Lower leg skin (tissue), 4 donors: ENCODE measurements at regions not wholly inside any gene's neighbourhood (a gene's known extent, or its start where the extent isn't known, plus 50 kb on each side); places are given as distances from the start of the nearest gene placed in this dataset.

Experiments
- DNase-seq, 2 donors: peaks; one replicate each; pipeline ENCODE4 v3.0.0-alpha.2; 2019; ENCODE audit warnings: low spot score in 2 of 2
- H3K4me3 ChIP-seq: fragments of 200-600 bp; sonication (generic); 2 replicates; pipeline ENCODE4 v1.5.1; 2017; ENCODE audit warnings: mild to moderate bottlenecking, low read depth; ENCODE audit not compliant: poor library complexity, severe bottlenecking
- POLR2A ChIP-seq, 2 donors: fragments of 450-650 bp; IDR thresholded peaks; one replicate each; pipeline ENCODE4 v1.6.1; 2016 to 2017; ENCODE audit warnings: antibody characterized with exemption in 2 of 2, mild to moderate bottlenecking in 1 of 2, moderate library complexity in 1 of 2
- WGBS, 2 donors: methylation state at CpG; one replicate each; pipeline ENCODE4 v1.1.5; 2018; 5-methylcytosine and 5-hydroxymethylcytosine counted together
- intact Hi-C: fragments of 100-400 bp; cut with DNase I; formaldehyde crosslinking; loops from one replicate; pipeline ENCODE4 v1.15.0; 2023; ENCODE audit warnings: low total_unique reads
- TF ChIP-seq, protein P1 (sequence below), 3 donors: fragments of 450-650 bp; IDR thresholded peaks; one replicate each; pipeline ENCODE4 v1.5.1; 2016; ENCODE audit warnings: antibody characterized with exemption in 3 of 3, mild to moderate bottlenecking in 3 of 3, moderate library complexity in 2 of 3

- intact Hi-C loops: no loop called here
- no peak for TF ChIP-seq POLR2A (IDR thresholded peaks at IDR 0.05)
- TF ChIP-seq, protein P1, sequence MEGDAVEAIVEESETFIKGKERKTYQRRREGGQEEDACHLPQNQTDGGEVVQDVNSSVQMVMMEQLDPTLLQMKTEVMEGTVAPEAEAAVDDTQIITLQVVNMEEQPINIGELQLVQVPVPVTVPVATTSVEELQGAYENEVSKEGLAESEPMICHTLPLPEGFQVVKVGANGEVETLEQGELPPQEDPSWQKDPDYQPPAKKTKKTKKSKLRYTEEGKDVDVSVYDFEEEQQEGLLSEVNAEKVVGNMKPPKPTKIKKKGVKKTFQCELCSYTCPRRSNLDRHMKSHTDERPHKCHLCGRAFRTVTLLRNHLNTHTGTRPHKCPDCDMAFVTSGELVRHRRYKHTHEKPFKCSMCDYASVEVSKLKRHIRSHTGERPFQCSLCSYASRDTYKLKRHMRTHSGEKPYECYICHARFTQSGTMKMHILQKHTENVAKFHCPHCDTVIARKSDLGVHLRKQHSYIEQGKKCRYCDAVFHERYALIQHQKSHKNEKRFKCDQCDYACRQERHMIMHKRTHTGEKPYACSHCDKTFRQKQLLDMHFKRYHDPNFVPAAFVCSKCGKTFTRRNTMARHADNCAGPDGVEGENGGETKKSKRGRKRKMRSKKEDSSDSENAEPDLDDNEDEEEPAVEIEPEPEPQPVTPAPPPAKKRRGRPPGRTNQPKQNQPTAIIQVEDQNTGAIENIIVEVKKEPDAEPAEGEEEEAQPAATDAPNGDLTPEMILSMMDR (IDR thresholded peaks at IDR 0.05): no peak
- DNase-seq: no peak
- H3K4me3 ChIP-seq: no peak overlapping the region
- 90% methylated on average over 2 of the region's 2 CpGs for WGBS, 2 donors
These were observed 292.1 kb upstream of the RGS18 start for GRCh38 chr1:191866155-191866554.

GRCh38 chr1:191869790-191870312, 288.4 kb upstream of the RGS18 start:
- H3K4me3 ChIP-seq: no peak overlapping the region
- DNase-seq: no peak
- intact Hi-C loops: no loop called here
- TF ChIP-seq POLR2A (IDR thresholded peaks at IDR 0.05): no peak
- TF ChIP-seq, protein P1 (IDR thresholded peaks at IDR 0.05): no peak
- 81 to 84% methylated on average over 3 of the region's 3 CpGs for WGBS, 2 donors

GRCh38 chr1:191870490-191870889, 287.8 kb upstream of the RGS18 start:
- no peak for DNase-seq
- no peak overlapping the region for H3K4me3 ChIP-seq
- no peak for TF ChIP-seq POLR2A (IDR thresholded peaks at IDR 0.05)
- TF ChIP-seq, protein P1 (IDR thresholded peaks at IDR 0.05): no peak
- 90 to 92% methylated on average over 3 of the region's 3 CpGs for WGBS, 2 donors
- intact Hi-C loops: no loop called here

- H3K4me3 ChIP-seq: no peak overlapping the region
- WGBS, 2 donors: 92 to 95% methylated on average over 1 of the region's 1 CpG
- TF ChIP-seq, protein P1 (IDR thresholded peaks at IDR 0.05): no peak
- no peak for TF ChIP-seq POLR2A (IDR thresholded peaks at IDR 0.05)
- no peak for DNase-seq
- intact Hi-C loops: no loop called here
These were observed 282.3 kb upstream of the RGS18 start for GRCh38 chr1:191875994-191876393.

- 87 to 97% methylated on average over 1 of the region's 1 CpG for WGBS, 2 donors
- TF ChIP-seq, protein P1 (IDR thresholded peaks at IDR 0.05): no peak
- TF ChIP-seq POLR2A (IDR thresholded peaks at IDR 0.05): no peak
- intact Hi-C loops: no loop called here
These were observed 281.6 kb upstream of the RGS18 start for GRCh38 chr1:191876631-191877030.

DNA sequence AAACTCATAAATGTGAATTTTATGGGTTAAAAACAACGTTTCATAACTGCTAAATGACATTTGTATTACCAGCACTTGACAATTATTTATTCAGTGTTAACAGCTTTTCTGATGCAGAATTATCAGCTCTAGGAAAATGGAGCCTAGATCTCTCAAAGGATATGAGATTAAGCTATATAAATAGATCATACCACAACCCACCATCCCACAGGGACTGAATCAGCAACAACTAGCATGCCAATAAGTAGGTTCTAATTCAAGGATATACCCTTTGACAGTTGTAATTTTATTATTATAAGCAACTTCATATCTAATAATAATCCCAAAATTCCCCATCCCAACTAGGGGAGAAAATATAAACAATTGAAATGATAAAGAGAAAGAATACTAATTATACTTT, 275.4 kb upstream of the RGS18 start:
- no peak overlapping the region for H3K4me3 ChIP-seq
- WGBS, 2 donors: 0 to 15% methylated on average over 1 of the region's 1 CpG
- TF ChIP-seq, protein P1 (IDR thresholded peaks at IDR 0.05): no peak
- no peak for TF ChIP-seq POLR2A (IDR thresholded peaks at IDR 0.05)
- DNase-seq: no peak
- intact Hi-C loops: no loop called here

More at GRCh38 chr1:191876631-191877030, 281.6 kb upstream of the RGS18 start:
- no peak overlapping the region for H3K4me3 ChIP-seq
- no peak for DNase-seq
